SU-DHL-6 (cell line): ENCODE measurements at regions not wholly inside any gene's neighbourhood (a gene's known extent, or its start where the extent isn't known, plus 50 kb on each side); places are given as distances from the start of the nearest gene placed in this dataset.

Experiments
- H2AFZ ChIP-seq: fragments of 200-600 bp; sonication (generic); 2 replicates; pipeline ENCODE4 v1.6.1; 2014; ENCODE audit warnings: low read depth, mild to moderate bottlenecking, moderate library complexity, mixed read lengths, antibody characterized with exemption, low read length; ENCODE audit not compliant: severe bottlenecking
- H3F3A ChIP-seq: fragments of 200-600 bp; shearing (Covaris generic); 2 replicates; pipeline ENCODE4 v1.6.0; 2016; ENCODE audit warnings: antibody characterized with exemption, mild to moderate bottlenecking; ENCODE audit not compliant: insufficient read depth
- H3K27ac ChIP-seq: fragments of 200-600 bp; sonication (generic); 2 replicates; pipeline ENCODE4 v1.5.1; 2016; ENCODE audit warnings: low read depth, mild to moderate bottlenecking, low read length, moderate library complexity, mixed read lengths
- H3K27me3 ChIP-seq: fragments of 200-600 bp; sonication (generic), shearing (Covaris generic); 2 replicates; pipeline ENCODE4 v1.6.0; 2014; ENCODE audit warnings: mild to moderate bottlenecking, low read length
- H3K36me3 ChIP-seq: fragments of 200-600 bp; sonication (generic); 2 replicates; pipeline ENCODE4 v1.6.1; 2014; ENCODE audit warnings: mild to moderate bottlenecking, low read length, mixed read lengths
- H3K4me2 ChIP-seq: fragments of 300-600, 200-600 bp; shearing (Covaris generic), sonication (generic); 2 replicates; pipeline ENCODE4 v1.6.0; 2014; ENCODE audit warnings: low read length, low read depth, mild to moderate bottlenecking; ENCODE audit not compliant: poor library complexity, severe bottlenecking
- H3K4me3 ChIP-seq: fragments of 200-600 bp; sonication (generic); 2 replicates; pipeline ENCODE4 v1.5.1; 2014; ENCODE audit warnings: antibody characterized with exemption, low read length, mild to moderate bottlenecking, mixed read lengths; ENCODE audit not compliant: insufficient read depth, poor library complexity, severe bottlenecking
- H3K79me2 ChIP-seq: fragments of 200-600 bp; sonication (generic); 2 replicates; pipeline ENCODE4 v1.6.1; 2014; ENCODE audit warnings: mild to moderate bottlenecking, low read length, moderate library complexity; ENCODE audit not compliant: insufficient read depth
- H3K9ac ChIP-seq: fragments of 200-600 bp; sonication (generic); 2 replicates; pipeline ENCODE4 v1.7.0; 2014; ENCODE audit warnings: mild to moderate bottlenecking, low read length
- H3K9me2 ChIP-seq: fragments of 200-600 bp; sonication (generic); replicated peaks from 2 replicates; pipeline ENCODE4 v1.6.1; 2014; ENCODE audit warnings: low read length; ENCODE audit not compliant: insufficient read depth
- H3K9me3 ChIP-seq: fragments of 200-600 bp; sonication (generic); 2 replicates; pipeline ENCODE4 v1.6.1; 2014; ENCODE audit warnings: low read length, mixed read lengths; ENCODE audit not compliant: insufficient read depth
- H4K20me1 ChIP-seq: fragments of 200-600 bp; sonication (generic); 2 replicates; pipeline ENCODE4 v1.6.1; 2014; ENCODE audit warnings: low read depth, mild to moderate bottlenecking, antibody characterized with exemption, low read length, moderate library complexity, mixed read lengths
- CTCF ChIP-seq: fragments of 200-600 bp; sonication (generic); IDR thresholded peaks from one replicate; pipeline ENCODE4 v1.5.1; 2017; ENCODE audit warnings: antibody characterized with exemption, mild to moderate bottlenecking, low read length, moderate library complexity; ENCODE audit not compliant: insufficient read depth, poor library complexity, severe bottlenecking
- EZH2phosphoT487 ChIP-seq: fragments of 200-600 bp; sonication (generic), shearing (Covaris generic); conservative IDR thresholded peaks from 2 replicates; pipeline ENCODE4 v1.6.1; 2018; ENCODE audit warnings: mild to moderate bottlenecking, antibody characterized with exemption, low read length, moderate library complexity, mixed read lengths

GRCh38 chr10:113476673-113477072 lies 76.2 kb upstream of the HABP2 start:
- Histone ChIP-seq H3K27ac (no peak overlapping the region), H2AFZ (no peak overlapping the region), H4K20me1 (no peaks in the 10 kb centered on the region), H3K27me3 (no peaks in the 10 kb centered on the region), H3K36me3 (no peaks in the 10 kb centered on the region), H3K9me3 (peaks cover 17% of the 10 kb centered on the region; the same call in 1 of the 2 replicates), H3F3A (no peaks in the 10 kb centered on the region), H3K9ac (no peak overlapping the region), H3K9me2 (no peaks in the 10 kb centered on the region), H3K4me3 (no peak overlapping the region), H3K79me2 (no peaks in the 10 kb centered on the region), H3K4me2 (no peak overlapping the region)
- TF ChIP-seq CTCF: no peak
- TF ChIP-seq EZH2phosphoT487: no peak

- Histone ChIP-seq H3F3A (no peaks in the 10 kb centered on the region), H3K36me3 (no peaks in the 10 kb centered on the region), H4K20me1 (no peaks in the 10 kb centered on the region)
Measured at GRCh38 chr10:113477451-113477850, 75.4 kb upstream of the HABP2 start.

GRCh38 chr10:113479346-113480080 lies 73.3 kb upstream of the HABP2 start:
- Histone ChIP-seq H3F3A (no peaks in the 10 kb centered on the region), H3K36me3 (no peaks in the 10 kb centered on the region), H4K20me1 (no peaks in the 10 kb centered on the region), H3K27ac (no peak overlapping the region), H3K4me3 (no peak overlapping the region), H3K79me2 (no peaks in the 10 kb centered on the region), H3K9me2 (no peaks in the 10 kb centered on the region), H3K9ac (no peak overlapping the region), H2AFZ (no peak overlapping the region), H3K9me3 (peaks cover 17% of the 10 kb centered on the region; the same call in 1 of the 2 replicates), H3K4me2 (no peak overlapping the region), H3K27me3 (no peaks in the 10 kb centered on the region)
- TF ChIP-seq EZH2phosphoT487: no peak
- no peak for TF ChIP-seq CTCF

More at GRCh38 chr10:113477451-113477850, 75.4 kb upstream of the HABP2 start:
- no peaks in the 10 kb centered on the region for H3K27me3 ChIP-seq
- H3K4me2 ChIP-seq: no peak overlapping the region
- no peak overlapping the region for H3K9ac ChIP-seq
- H3K9me2 ChIP-seq: no peaks in the 10 kb centered on the region
- H2AFZ ChIP-seq: no peak overlapping the region
- H3K27ac ChIP-seq: no peak overlapping the region
- no peaks in the 10 kb centered on the region for H3K79me2 ChIP-seq
- H3K4me3 ChIP-seq: no peak overlapping the region
- peaks cover 17% of the 10 kb centered on the region; the same call in 1 of the 2 replicates for H3K9me3 ChIP-seq
- no peak for TF ChIP-seq CTCF
- no peak for TF ChIP-seq EZH2phosphoT487
